ENCODE measurements at regions not wholly inside any gene's neighbourhood (a gene's known extent, or its start where the extent isn't known, plus 50 kb on each side); places are given as distances from the start of the nearest gene placed in this dataset.

DNA sequence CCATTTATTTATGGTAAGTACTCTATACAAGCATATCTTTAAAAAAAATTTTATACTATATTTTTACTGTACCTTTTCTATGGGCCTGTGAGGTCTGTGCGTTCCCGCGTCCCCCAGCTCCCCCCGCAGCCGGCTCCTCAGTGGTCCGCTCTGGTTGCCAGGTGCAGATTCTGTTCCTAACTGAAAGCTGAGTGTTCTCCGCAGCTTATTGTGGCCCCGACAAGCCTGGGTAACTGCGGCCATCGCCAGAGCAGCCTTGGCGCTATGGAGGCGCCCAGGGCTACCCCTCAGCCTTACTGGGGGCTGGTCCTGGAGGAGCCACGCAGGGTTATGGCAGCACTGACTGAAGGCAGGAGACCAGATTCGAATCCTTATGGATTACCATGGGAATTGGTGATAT, 896.8 kb downstream of the PCDH17 start:
- DNase-seq (no peak), ATAC-seq (replicated peaks in 1 of 2) (no peak)
- no peaks in the 10 kb centered on the region for H3K36me3 Mint-ChIP-seq (ENCODE audit: insufficient read depth in 2 of 2)
- H3K27ac Mint-ChIP-seq: no peak overlapping the region
- no peaks in the 10 kb centered on the region for H3K4me1 Mint-ChIP-seq (ENCODE audit: low read depth)
- no peak overlapping the region for H3K4me3 Mint-ChIP-seq
- peaks cover 5 to 7% of the 10 kb centered on the region in 2 donors for H3K9me3 Mint-ChIP-seq
- no peaks in the 10 kb centered on the region for H3K27me3 Mint-ChIP-seq (ENCODE audit: low read depth)

DNA sequence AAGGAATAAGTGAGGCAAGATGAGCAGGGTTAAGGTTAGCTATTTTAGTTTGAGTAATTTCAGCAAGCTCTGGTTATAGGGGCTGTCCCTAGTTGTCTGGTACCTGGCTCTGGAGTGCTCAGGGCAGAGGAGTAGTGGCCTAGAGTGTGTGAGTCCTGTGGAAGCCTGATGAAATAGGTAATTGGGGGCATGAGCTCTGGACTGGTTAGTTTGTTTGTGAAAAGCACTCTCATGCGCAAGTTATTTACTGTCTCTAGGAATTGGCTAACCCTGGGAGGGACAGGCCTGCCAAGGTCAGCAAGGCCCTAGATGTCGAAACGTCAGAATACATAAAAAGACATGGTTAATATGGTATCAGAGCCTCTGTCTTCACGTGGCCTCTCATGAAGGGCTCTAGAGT, 900.1 kb downstream of the PCDH17 start:
- no peak for ATAC-seq (replicated peaks in 1 of 2)
- Mint-ChIP-seq H3K27ac (no peak overlapping the region), H3K9me3 (peaks cover 5 to 7% of the 10 kb centered on the region in 2 donors), H3K4me1 (ENCODE audit: low read depth) (no peaks in the 10 kb centered on the region), H3K36me3 (ENCODE audit: insufficient read depth in 2 of 2) (peaks cover 0 to 1% of the 10 kb centered on the region in 2 donors), H3K27me3 (ENCODE audit: low read depth) (no peaks in the 10 kb centered on the region), H3K4me3 (no peak overlapping the region)
- no peak for DNase-seq

DNA sequence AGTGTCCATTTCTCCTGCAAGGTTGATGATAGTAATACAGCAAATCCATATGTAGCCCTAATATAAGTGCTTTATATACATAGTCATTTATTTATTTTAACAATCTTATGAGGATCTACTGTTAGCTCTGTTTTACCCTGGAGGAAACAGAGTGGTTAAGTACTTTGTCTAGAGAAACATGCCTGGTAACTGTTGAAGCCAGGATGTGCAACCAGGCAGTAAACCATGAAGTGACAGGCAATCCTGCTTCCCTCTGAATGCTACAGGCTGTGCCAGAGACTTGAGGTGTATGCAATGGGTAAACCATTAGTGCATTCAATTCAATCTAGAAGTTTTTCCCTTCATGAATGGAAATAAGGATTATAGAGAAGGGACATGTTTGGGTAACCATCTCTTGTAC, 911.0 kb downstream of the PCDH17 start:
- H3K27ac Mint-ChIP-seq: no peak overlapping the region
- no peak for DNase-seq
- no peaks in the 10 kb centered on the region for H3K36me3 Mint-ChIP-seq (ENCODE audit: insufficient read depth in 2 of 2)
- no peaks in the 10 kb centered on the region for H3K4me1 Mint-ChIP-seq (ENCODE audit: low read depth)
- peaks cover 2 to 5% of the 10 kb centered on the region in 2 donors for H3K9me3 Mint-ChIP-seq
- H3K4me3 Mint-ChIP-seq: no peak overlapping the region
- H3K27me3 Mint-ChIP-seq (ENCODE audit: low read depth): no peaks in the 10 kb centered on the region
- ATAC-seq (replicated peaks in 1 of 2): no peak

DNA sequence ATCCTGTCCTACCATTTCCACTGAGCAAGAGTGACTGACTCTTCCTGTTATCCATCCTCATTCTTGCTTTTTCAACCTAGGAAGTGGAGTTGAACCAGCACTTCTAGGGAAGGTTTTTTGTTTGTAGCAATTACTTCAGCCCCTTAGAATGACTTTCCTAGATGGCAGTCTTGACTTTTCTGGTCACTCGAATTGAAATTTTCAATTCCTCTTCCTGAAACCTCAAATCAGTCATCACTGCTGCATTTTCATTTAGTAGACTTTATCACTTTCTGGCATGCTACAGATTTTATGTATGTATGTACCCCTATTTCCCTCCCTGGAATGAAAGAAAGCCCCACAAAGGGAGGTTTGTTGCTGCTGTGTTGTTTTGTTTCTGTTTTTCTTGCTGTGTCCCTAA, 915.9 kb downstream of the PCDH17 start:
- Mint-ChIP-seq H3K9me3 (no peaks in the 10 kb centered on the region), H3K27me3 (ENCODE audit: low read depth) (no peaks in the 10 kb centered on the region), H3K4me3 (no peak overlapping the region), H3K27ac (no peak overlapping the region), H3K4me1 (ENCODE audit: low read depth) (no peaks in the 10 kb centered on the region), H3K36me3 (ENCODE audit: insufficient read depth in 2 of 2) (no peaks in the 10 kb centered on the region)
- DNase-seq (no peak), ATAC-seq (replicated peaks in 1 of 2) (no peak)

DNA sequence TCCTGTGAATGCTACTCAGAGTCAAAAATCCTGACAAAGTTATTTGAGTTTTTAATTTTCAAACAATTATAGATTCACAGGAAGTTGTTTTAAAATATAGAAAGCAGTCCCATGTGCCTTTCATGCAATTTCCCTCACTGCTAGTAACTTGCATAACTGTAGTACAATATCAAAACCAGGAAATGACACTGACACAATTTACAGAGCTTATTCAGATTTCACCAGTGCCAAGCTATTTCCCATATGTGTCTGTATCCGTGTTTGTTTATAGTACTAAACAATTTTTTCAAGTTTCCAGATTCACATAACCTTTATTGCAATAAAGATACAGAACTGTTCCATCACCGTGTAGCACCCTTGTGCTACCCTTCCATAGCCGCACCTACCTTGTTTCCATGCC, 934.6 kb downstream of the PCDH17 start:
- Mint-ChIP-seq H3K4me1 (ENCODE audit: low read depth) (no peaks in the 10 kb centered on the region), H3K36me3 (ENCODE audit: insufficient read depth in 2 of 2) (no peaks in the 10 kb centered on the region), H3K4me3 (no peak overlapping the region), H3K27ac (no peak overlapping the region), H3K27me3 (ENCODE audit: low read depth) (no peaks in the 10 kb centered on the region), H3K9me3 (peaks cover 2 to 7% of the 10 kb centered on the region in 2 donors)
- no peak for ATAC-seq (replicated peaks in 1 of 2)
- no peak for DNase-seq

DNA sequence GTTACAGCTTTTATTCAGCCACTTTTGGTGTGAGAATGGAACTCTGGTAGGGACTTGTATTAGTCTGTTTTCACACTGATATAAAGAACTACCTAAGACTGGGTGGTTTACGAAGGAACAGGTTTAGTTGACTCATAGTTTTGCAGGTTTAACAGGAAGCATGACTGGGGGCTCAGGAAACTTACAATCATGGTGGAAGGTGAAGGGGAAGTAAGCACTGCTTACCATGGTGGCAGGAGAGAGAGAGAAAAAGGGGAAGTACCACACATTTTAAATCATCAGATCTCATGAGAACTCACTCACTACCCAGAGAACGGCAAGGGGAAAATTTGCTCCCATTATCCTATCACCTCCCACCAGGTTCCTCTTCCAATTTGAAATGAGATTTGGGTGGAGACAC, 942.2 kb downstream of the PCDH17 start:
- no peaks in the 10 kb centered on the region for H3K27me3 Mint-ChIP-seq (ENCODE audit: low read depth)
- no peak overlapping the region for H3K27ac Mint-ChIP-seq

DNA sequence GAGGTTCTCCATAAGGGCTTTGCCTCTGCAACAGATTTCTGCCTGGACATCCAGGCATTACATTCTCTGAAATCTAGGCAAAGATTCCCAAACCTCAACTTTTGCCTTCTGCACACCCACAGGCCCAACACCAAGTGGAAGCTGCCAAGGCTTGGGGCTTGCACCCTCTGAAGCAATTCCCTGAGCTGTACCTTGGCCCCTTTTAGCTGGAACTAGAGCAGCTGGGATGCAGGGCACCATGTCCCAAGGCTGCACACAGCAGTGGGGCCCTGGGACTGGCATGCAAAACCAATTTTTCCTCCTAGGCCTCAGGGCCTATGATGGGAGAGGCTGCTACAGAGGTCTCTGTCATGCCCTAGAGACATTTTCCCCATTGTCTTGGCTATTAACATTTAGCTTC, 943.2 kb downstream of the PCDH17 start:
- H3K9me3 Mint-ChIP-seq: peaks cover 20 to 30% of the 10 kb centered on the region in 2 donors
- no peak overlapping the region for H3K27ac Mint-ChIP-seq
- ATAC-seq (replicated peaks in 1 of 2): no peak
- H3K4me3 Mint-ChIP-seq: no peak overlapping the region
- H3K36me3 Mint-ChIP-seq (ENCODE audit: insufficient read depth in 2 of 2): peaks cover 3% of the 10 kb centered on the region in 2 donors
- H3K27me3 Mint-ChIP-seq (ENCODE audit: low read depth): no peaks in the 10 kb centered on the region
- DNase-seq: no peak
- no peaks in the 10 kb centered on the region for H3K4me1 Mint-ChIP-seq (ENCODE audit: low read depth)

More for the DNA sequence above, 942.2 kb downstream of the PCDH17 start:
- Mint-ChIP-seq H3K9me3 (peaks cover 17 to 25% of the 10 kb centered on the region in 2 donors), H3K4me1 (ENCODE audit: low read depth) (no peaks in the 10 kb centered on the region), H3K36me3 (ENCODE audit: insufficient read depth in 2 of 2) (peaks cover 3% of the 10 kb centered on the region in 2 donors), H3K4me3 (no peak overlapping the region)
- ATAC-seq (replicated peaks in 1 of 2) (no peak), DNase-seq (no peak)

DNA sequence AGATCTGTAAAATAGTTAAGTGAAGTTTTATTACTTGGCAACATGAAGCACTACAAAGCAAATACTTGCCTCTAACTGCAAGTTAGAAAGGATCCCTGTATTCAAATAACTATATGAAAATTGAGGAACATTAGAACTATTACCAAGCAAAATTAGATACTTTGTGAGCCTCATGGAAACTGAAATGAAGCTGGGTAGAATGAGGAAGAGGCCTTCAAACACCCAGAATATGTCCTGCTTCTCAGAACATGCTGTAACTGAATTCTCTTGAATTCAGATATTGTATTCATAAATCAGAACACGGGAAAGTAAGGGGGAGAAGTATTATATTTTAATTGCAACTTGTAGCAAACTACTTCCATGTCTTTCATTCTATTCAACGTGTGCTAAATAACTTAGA, 947.9 kb downstream of the PCDH17 start:
- no peak overlapping the region for H3K27ac Mint-ChIP-seq
- no peak overlapping the region for H3K4me3 Mint-ChIP-seq
- no peaks in the 10 kb centered on the region for H3K4me1 Mint-ChIP-seq (ENCODE audit: low read depth)
- DNase-seq (no peak), ATAC-seq (replicated peaks in 1 of 2) (no peak)
- peaks cover 3% of the 10 kb centered on the region in 2 donors for H3K36me3 Mint-ChIP-seq (ENCODE audit: insufficient read depth in 2 of 2)
- peaks cover 17 to 21% of the 10 kb centered on the region in 2 donors for H3K9me3 Mint-ChIP-seq
- H3K27me3 Mint-ChIP-seq (ENCODE audit: low read depth): no peaks in the 10 kb centered on the region

DNA sequence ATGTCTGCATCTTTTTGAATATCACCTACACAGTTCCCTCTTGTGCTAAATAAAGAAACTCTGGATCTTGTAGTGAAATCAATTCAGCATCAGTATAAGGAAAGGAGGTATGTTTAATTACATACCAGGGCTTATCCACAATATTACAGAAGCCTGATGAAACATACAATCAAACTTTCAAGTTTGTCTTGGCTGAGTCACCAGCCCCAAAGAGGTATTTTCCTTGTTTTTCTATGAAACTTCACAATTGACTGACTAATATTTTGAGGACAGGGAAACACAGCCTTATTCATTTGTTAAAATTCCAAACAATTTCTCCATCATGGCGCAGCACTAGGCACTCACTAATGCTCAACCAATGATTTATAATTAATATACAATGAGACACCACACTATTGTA, 952.4 kb downstream of the PCDH17 start:
- DNase-seq (no peak), ATAC-seq (replicated peaks in 1 of 2) (no peak)
- no peak overlapping the region for H3K4me3 Mint-ChIP-seq
- peaks cover 9% of the 10 kb centered on the region in 2 donors for H3K9me3 Mint-ChIP-seq
- no peak overlapping the region for H3K27ac Mint-ChIP-seq
- no peaks in the 10 kb centered on the region for H3K27me3 Mint-ChIP-seq (ENCODE audit: low read depth)
- H3K4me1 Mint-ChIP-seq (ENCODE audit: low read depth): no peaks in the 10 kb centered on the region
- no peaks in the 10 kb centered on the region for H3K36me3 Mint-ChIP-seq (ENCODE audit: insufficient read depth in 2 of 2)

DNA sequence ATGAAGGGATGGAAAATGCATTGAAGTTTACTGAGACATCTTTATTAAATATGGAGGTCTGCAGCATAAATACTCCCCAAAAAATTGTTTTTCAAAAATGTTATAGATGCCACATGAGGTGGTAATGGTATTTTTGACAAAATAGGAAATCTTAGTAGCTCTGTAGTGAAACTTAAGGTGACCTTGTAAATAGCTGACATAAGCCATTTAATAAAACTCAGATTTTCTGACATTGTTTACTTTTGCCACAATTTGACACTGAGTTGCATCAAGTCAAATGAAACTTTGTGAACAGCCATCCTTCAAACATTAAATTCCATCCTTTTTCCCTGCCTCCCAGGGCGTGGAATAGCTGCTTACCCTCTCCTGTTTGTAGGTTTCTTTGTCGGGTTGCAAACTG, 953.1 kb downstream of the PCDH17 start:
- Mint-ChIP-seq H3K9me3 (peaks cover 7 to 11% of the 10 kb centered on the region in 2 donors), H3K27ac (no peak overlapping the region), H3K4me3 (no peak overlapping the region), H3K27me3 (ENCODE audit: low read depth) (no peaks in the 10 kb centered on the region), H3K4me1 (ENCODE audit: low read depth) (no peaks in the 10 kb centered on the region), H3K36me3 (ENCODE audit: insufficient read depth in 2 of 2) (no peaks in the 10 kb centered on the region)
- DNase-seq: no peak
- ATAC-seq (replicated peaks in 1 of 2): no peak

DNA sequence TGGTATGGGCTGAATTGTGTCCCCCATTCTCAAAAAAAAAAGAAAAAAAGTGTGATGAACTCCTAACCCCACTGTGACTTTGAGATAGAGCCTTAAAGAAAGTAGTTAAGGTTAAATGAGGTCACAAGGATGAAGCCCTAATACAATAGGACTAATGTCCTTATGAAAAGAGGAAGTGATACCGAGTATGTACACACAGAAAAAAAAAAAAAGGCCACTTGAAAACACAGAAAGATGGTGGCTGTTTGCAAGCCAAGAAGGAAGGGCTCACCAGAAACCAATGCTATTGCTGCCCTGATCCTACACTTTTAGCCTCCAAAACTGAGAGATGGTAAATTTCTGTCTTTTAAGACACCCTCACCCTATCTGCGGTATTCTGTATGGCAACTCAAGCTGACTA, 955.6 kb downstream of the PCDH17 start:
- Mint-ChIP-seq H3K4me3 (no peak overlapping the region), H3K9me3 (peaks cover 13 to 16% of the 10 kb centered on the region in 2 donors), H3K36me3 (ENCODE audit: insufficient read depth in 2 of 2) (no peaks in the 10 kb centered on the region), H3K27me3 (ENCODE audit: low read depth) (no peaks in the 10 kb centered on the region), H3K27ac (no peak overlapping the region), H3K4me1 (ENCODE audit: low read depth) (no peaks in the 10 kb centered on the region)
- no peak for DNase-seq
- no peak for ATAC-seq (replicated peaks in 1 of 2)

DNA sequence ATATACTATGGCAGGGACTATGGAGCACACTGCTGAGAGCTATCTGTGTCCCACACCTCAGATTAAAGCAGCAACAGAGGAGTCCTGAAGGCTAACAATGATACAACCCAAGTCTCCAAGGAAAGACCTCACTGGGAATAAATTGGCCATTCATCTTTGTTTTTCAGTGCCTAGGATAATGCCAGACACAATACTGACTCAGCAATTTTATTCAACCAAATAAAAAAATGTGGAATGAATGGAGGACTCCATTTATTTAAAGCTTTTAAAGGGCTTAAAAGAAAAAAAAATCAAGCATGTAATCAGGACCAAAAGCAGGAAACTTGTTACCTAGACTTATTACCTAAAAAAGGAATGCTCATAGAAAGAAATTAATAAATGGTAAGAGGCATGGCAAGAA, 960.5 kb downstream of the PCDH17 start:
- H3K4me3 Mint-ChIP-seq: no peak overlapping the region

DNA sequence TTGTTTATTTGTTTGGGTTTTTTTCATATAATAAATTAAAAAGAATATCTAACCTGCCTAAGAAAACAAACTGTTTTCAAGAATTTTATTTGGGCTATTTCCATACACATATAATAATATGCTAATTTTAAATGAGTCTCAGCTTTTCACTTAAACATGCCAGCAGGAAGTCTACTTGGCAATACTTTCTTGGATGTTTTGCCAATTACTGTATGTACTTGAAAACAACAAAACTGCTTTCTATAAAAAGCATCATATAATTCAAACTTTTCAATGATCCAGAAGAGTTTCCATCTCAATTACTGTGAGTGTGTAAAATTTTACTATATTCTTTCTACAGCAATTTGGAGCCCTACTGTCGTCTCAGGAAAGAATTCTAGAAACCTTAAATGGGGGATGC, 961.2 kb downstream of the PCDH17 start:
- ATAC-seq (replicated peaks in 1 of 2) (no peak), DNase-seq (no peak)
- Mint-ChIP-seq H3K4me3 (no peak overlapping the region), H3K4me1 (ENCODE audit: low read depth) (no peaks in the 10 kb centered on the region), H3K27ac (no peak overlapping the region), H3K27me3 (ENCODE audit: low read depth) (no peaks in the 10 kb centered on the region), H3K36me3 (ENCODE audit: insufficient read depth in 2 of 2) (no peaks in the 10 kb centered on the region), H3K9me3 (peaks cover 8 to 10% of the 10 kb centered on the region in 2 donors)

More for the DNA sequence above, 960.5 kb downstream of the PCDH17 start:
- H3K27me3 Mint-ChIP-seq (ENCODE audit: low read depth): no peaks in the 10 kb centered on the region
- no peak overlapping the region for H3K27ac Mint-ChIP-seq
- no peaks in the 10 kb centered on the region for H3K36me3 Mint-ChIP-seq (ENCODE audit: insufficient read depth in 2 of 2)
- H3K4me1 Mint-ChIP-seq (ENCODE audit: low read depth): no peaks in the 10 kb centered on the region
- ATAC-seq (replicated peaks in 1 of 2) (no peak), DNase-seq (no peak)
- H3K9me3 Mint-ChIP-seq: peaks cover 10 to 11% of the 10 kb centered on the region in 2 donors

DNA sequence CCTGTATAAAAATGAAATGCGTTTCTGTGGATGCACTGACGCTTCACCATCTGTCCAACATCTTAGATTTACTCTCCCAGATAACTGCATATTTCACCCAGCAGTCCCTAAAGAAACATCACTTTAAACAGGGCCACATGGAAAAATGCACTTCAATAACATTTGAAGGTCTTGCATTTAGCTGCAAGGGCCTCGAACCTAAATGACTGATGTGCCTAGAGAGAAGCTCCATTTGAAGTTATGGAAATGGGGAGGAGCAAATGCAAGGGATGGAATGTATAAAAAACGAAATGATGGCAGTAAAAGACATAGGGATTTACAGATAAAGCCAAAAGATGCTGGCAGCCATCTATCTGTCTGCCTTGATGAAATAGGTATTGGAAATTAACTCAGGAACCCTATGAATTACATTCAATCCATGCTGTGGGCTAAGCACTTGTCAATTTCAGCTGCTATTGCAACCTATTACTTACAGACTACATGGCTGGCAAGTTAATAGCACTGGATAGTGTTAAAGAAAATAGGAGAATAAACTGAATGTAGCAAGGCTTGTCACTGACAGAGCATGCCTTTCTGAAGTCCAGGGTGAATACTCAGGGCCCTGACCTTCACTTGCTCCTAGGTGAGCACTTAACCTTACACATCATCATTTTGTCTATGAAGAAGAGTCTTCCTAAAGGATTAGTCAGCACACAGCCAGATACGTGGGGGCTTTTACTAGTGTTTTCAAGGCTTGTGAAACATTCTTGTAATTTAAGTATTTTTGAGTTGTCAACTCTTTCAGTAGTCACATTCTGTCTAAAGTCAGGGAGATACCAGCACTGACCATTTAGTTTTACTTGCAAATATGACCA, 963.4 kb downstream of the PCDH17 start:
- Mint-ChIP-seq H3K27ac (no peak overlapping the region), H3K4me1 (ENCODE audit: low read depth) (no peaks in the 10 kb centered on the region), H3K27me3 (ENCODE audit: low read depth) (no peaks in the 10 kb centered on the region), H3K9me3 (peaks cover 6 to 10% of the 10 kb centered on the region in 2 donors), H3K4me3 (no peak overlapping the region), H3K36me3 (ENCODE audit: insufficient read depth in 2 of 2) (no peaks in the 10 kb centered on the region)
- ATAC-seq (replicated peaks in 1 of 2): no peak
- no peak for DNase-seq
